ENCODE measurements at regions not wholly inside any gene's neighbourhood (a gene's known extent, or its start where the extent isn't known, plus 50 kb on each side); places are given as distances from the start of the nearest gene placed in this dataset.

GRCh38 chr13:103883164-103883563 is 816.9 kb upstream of the SLC10A2 start:
- peak; percentile 30 for TF ChIP-seq CTCF (IDR thresholded peaks at IDR 0.05; ENCODE audit: borderline replicate concordance, extremely low read depth, low read length, poor library complexity, severe bottlenecking)
- no peak for TF ChIP-seq EZH2 (IDR thresholded peaks at IDR 0.05; ENCODE audit: borderline replicate concordance, low read depth, low read length, severe bottlenecking)
